Skeletal muscle satellite cell (primary cell): ENCODE measurements at regions not wholly inside any gene's neighbourhood (a gene's known extent, or its start where the extent isn't known, plus 50 kb on each side); places are given as distances from the start of the nearest gene placed in this dataset.

Experiments used
- H3K27me3 ChIP-seq: 2 replicates; pipeline ENCODE4 v1.7.0; 2013; ENCODE audit warnings: low read length; ENCODE audit not compliant: control insufficient read depth, insufficient read depth
- H3K36me3 ChIP-seq: 2 replicates; pipeline ENCODE4 v1.7.0; 2013; ENCODE audit warnings: mild to moderate bottlenecking, control low read depth, low read length; ENCODE audit not compliant: insufficient read depth
- H3K4me1 ChIP-seq: 2 replicates; pipeline ENCODE4 v1.7.0; 2013; ENCODE audit warnings: low read length; ENCODE audit not compliant: control insufficient read depth, insufficient read depth
- H3K4me2 ChIP-seq: 2 replicates; pipeline ENCODE4 v1.7.0; 2013; ENCODE audit warnings: mild to moderate bottlenecking, low read length
- H3K4me3 ChIP-seq: 2 replicates; pipeline ENCODE4 v1.7.0; 2013; ENCODE audit warnings: low read length
- H3K9ac ChIP-seq: 2 replicates; pipeline ENCODE4 v1.7.0; 2013; ENCODE audit warnings: mild to moderate bottlenecking, low read depth, low read length, moderate library complexity
- H3K9me3 ChIP-seq: replicated peaks from 2 replicates; pipeline ENCODE4 v1.7.0; 2013; ENCODE audit warnings: mild to moderate bottlenecking, control low read depth, low read length

GRCh38 chr7:66413379-66414114 lies 208.4 kb downstream of the TPST1 start:
- Histone ChIP-seq H3K9me3 (no peaks in the 10 kb centered on the region), H3K4me1 (peaks cover 11% of the 10 kb centered on the region), H3K27me3 (no peaks in the 10 kb centered on the region), H3K4me2 (peak overlapping the region; percentile 78), H3K4me3 (peak overlapping the region; percentile 72), H3K9ac (no peak overlapping the region), H3K36me3 (no peaks in the 10 kb centered on the region)

GRCh38 chr7:66415659-66416265 lies 210.6 kb downstream of the TPST1 start:
- Histone ChIP-seq H3K9me3 (no peaks in the 10 kb centered on the region), H3K36me3 (no peaks in the 10 kb centered on the region), H3K4me3 (no peak overlapping the region), H3K4me2 (no peak overlapping the region), H3K9ac (no peak overlapping the region), H3K4me1 (peaks cover 11% of the 10 kb centered on the region), H3K27me3 (no peaks in the 10 kb centered on the region)

- no peak overlapping the region for H3K4me2 ChIP-seq
- peaks cover 8% of the 10 kb centered on the region for H3K4me1 ChIP-seq
- H3K9ac ChIP-seq = no peak overlapping the region
- H3K36me3 ChIP-seq = no peaks in the 10 kb centered on the region
- no peaks in the 10 kb centered on the region for H3K9me3 ChIP-seq
- H3K27me3 ChIP-seq = no peaks in the 10 kb centered on the region
- no peak overlapping the region for H3K4me3 ChIP-seq
Measured at GRCh38 chr7:66418537-66418936, 210.1 kb upstream of the KCTD7 start.

GRCh38 chr7:66419210-66419609 lies 209.5 kb upstream of the KCTD7 start:
- Histone ChIP-seq H3K9me3 (no peaks in the 10 kb centered on the region), H3K4me3 (no peak overlapping the region), H3K36me3 (no peaks in the 10 kb centered on the region), H3K4me1 (peaks cover 5% of the 10 kb centered on the region), H3K9ac (no peak overlapping the region), H3K4me2 (no peak overlapping the region), H3K27me3 (no peaks in the 10 kb centered on the region)

GRCh38 chr7:66421830-66422475 lies 206.7 kb upstream of the KCTD7 start:
- Histone ChIP-seq H3K4me3 (no peak overlapping the region), H3K27me3 (no peaks in the 10 kb centered on the region), H3K4me2 (no peak overlapping the region), H3K4me1 (no peaks in the 10 kb centered on the region), H3K9ac (no peak overlapping the region), H3K9me3 (no peaks in the 10 kb centered on the region), H3K36me3 (no peaks in the 10 kb centered on the region)

GRCh38 chr7:66423729-66424128 lies 205.0 kb upstream of the KCTD7 start:
- Histone ChIP-seq H3K27me3 (no peaks in the 10 kb centered on the region), H3K4me2 (no peak overlapping the region), H3K4me1 (no peaks in the 10 kb centered on the region), H3K9ac (no peak overlapping the region), H3K4me3 (no peak overlapping the region), H3K9me3 (no peaks in the 10 kb centered on the region), H3K36me3 (no peaks in the 10 kb centered on the region)

GRCh38 chr7:66426332-66426731 lies 202.3 kb upstream of the KCTD7 start:
- no peak overlapping the region for H3K4me3 ChIP-seq
- no peaks in the 10 kb centered on the region for H3K27me3 ChIP-seq
- H3K36me3 ChIP-seq = no peaks in the 10 kb centered on the region
- H3K9ac ChIP-seq = no peak overlapping the region
- no peak overlapping the region for H3K4me2 ChIP-seq
- peaks cover 10% of the 10 kb centered on the region for H3K4me1 ChIP-seq
- H3K9me3 ChIP-seq = no peaks in the 10 kb centered on the region

GRCh38 chr7:66426996-66427395 lies 201.7 kb upstream of the KCTD7 start:
- no peak overlapping the region for H3K9ac ChIP-seq
- H3K36me3 ChIP-seq = no peaks in the 10 kb centered on the region
- H3K4me2 ChIP-seq = no peak overlapping the region
- H3K4me3 ChIP-seq = no peak overlapping the region
- peaks cover 10% of the 10 kb centered on the region for H3K4me1 ChIP-seq
- no peaks in the 10 kb centered on the region for H3K9me3 ChIP-seq
- H3K27me3 ChIP-seq = no peaks in the 10 kb centered on the region

- no peaks in the 10 kb centered on the region for H3K27me3 ChIP-seq
- H3K4me1 ChIP-seq = peaks cover 10% of the 10 kb centered on the region
- no peak overlapping the region for H3K4me2 ChIP-seq
- H3K9ac ChIP-seq = no peak overlapping the region
- H3K4me3 ChIP-seq = no peak overlapping the region
- no peaks in the 10 kb centered on the region for H3K9me3 ChIP-seq
- H3K36me3 ChIP-seq = no peaks in the 10 kb centered on the region
Measured at GRCh38 chr7:66427956-66428355, 200.7 kb upstream of the KCTD7 start.

- Histone ChIP-seq H3K27me3 (no peaks in the 10 kb centered on the region), H3K9me3 (no peaks in the 10 kb centered on the region), H3K4me2 (no peak overlapping the region), H3K36me3 (no peaks in the 10 kb centered on the region), H3K4me1 (peaks cover 10% of the 10 kb centered on the region), H3K4me3 (no peak overlapping the region), H3K9ac (no peak overlapping the region)
Measured at GRCh38 chr7:66429498-66430163, 199.1 kb upstream of the KCTD7 start.

- Histone ChIP-seq H3K27me3 (no peaks in the 10 kb centered on the region), H3K9me3 (no peaks in the 10 kb centered on the region), H3K4me1 (peaks cover 10% of the 10 kb centered on the region), H3K4me2 (no peak overlapping the region), H3K9ac (no peak overlapping the region), H3K36me3 (no peaks in the 10 kb centered on the region), H3K4me3 (no peak overlapping the region)
Measured at GRCh38 chr7:66430164-66430545, 198.5 kb upstream of the KCTD7 start.
